B cell (primary cell): ENCODE measurements at regions not wholly inside any gene's neighbourhood (a gene's known extent, or its start where the extent isn't known, plus 50 kb on each side); places are given as distances from the start of the nearest gene placed in this dataset.

Experiments used
- EZH2 ChIP-seq: IDR thresholded peaks from 2 replicates; pipeline ENCODE4 v1.6.1; 2012; ENCODE audit warnings: borderline replicate concordance, low read depth, mild to moderate bottlenecking, moderate library complexity, low read length; ENCODE audit not compliant: insufficient read depth, poor library complexity, severe bottlenecking
- TF ChIP-seq, protein P1 (sequence below): fragments of 200-600 bp; IDR thresholded peaks from one replicate; pipeline ENCODE4 v1.8.0; 2022; ENCODE audit warnings: antibody characterized with exemption, mild to moderate bottlenecking

DNA sequence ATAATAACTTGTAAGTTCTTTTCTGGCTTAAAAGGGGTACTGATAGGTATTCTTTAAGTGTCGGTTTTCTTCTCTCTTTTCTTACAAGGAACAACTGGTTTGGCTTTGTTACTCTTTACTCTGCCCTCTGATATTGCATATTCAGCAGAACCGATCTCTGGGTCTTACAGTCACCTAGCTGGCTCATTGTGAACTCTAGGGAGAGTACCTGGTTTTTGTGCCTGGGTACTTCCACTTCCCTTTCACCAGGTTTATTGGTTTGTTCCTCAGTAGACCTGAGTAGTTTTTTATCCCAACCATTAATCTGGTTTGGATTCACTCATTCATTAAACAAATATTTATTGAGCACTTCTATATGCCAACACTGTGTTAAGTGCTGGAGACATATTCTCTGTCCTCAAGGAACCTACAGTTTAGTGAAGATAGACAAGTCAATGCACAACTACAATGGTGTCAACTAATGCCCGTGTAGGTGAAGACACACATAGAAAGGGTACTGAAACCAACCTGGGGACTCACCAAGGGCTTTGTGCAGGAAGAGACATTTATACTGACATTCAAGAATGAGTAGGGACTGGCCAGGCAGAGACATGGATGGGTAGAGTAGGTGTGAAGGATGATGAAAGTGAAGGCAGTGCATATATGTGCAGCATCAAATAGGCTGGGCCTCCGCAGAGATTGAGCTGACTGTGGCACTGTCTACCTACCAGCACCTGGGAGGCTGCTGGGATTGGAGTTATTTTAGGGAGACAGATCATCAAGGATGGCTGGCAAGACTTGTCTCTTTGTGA is 348.8 kb upstream of the C11orf87 start:
- TF ChIP-seq, protein P1, sequence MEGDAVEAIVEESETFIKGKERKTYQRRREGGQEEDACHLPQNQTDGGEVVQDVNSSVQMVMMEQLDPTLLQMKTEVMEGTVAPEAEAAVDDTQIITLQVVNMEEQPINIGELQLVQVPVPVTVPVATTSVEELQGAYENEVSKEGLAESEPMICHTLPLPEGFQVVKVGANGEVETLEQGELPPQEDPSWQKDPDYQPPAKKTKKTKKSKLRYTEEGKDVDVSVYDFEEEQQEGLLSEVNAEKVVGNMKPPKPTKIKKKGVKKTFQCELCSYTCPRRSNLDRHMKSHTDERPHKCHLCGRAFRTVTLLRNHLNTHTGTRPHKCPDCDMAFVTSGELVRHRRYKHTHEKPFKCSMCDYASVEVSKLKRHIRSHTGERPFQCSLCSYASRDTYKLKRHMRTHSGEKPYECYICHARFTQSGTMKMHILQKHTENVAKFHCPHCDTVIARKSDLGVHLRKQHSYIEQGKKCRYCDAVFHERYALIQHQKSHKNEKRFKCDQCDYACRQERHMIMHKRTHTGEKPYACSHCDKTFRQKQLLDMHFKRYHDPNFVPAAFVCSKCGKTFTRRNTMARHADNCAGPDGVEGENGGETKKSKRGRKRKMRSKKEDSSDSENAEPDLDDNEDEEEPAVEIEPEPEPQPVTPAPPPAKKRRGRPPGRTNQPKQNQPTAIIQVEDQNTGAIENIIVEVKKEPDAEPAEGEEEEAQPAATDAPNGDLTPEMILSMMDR = no peak
- TF ChIP-seq EZH2 = no peak
